GM12864 (cell line): ENCODE measurements at regions not wholly inside any gene's neighbourhood (a gene's known extent, or its start where the extent isn't known, plus 50 kb on each side); places are given as distances from the start of the nearest gene placed in this dataset.
"Not testable (repeated sequence)": the region's sequence is repeated elsewhere in the genome, so short reads cannot be mapped to it uniquely, and the experiment has no call there.

Experiments
- DNase-seq: peaks from one replicate; pipeline ENCODE4 v3.0.0-alpha.2; 2011; ENCODE audit warnings: low read depth
- H3K4me3 ChIP-seq: 2 replicates; pipeline ENCODE4 v1.5.1; 2011; ENCODE audit warnings: mild to moderate bottlenecking, low read depth, low read length, control low read depth
- CTCF ChIP-seq: IDR thresholded peaks from 2 replicates; pipeline ENCODE4 v1.5.1; 2011; ENCODE audit warnings: low read depth, mild to moderate bottlenecking, moderate library complexity, low read length, control low read depth, inconsistent platforms; ENCODE audit errors: missing control alignments

GRCh38 chr3:157589211-157589610 lies 86.0 kb upstream of the VEPH1 start:
- TF ChIP-seq CTCF, result no peak
- H3K4me3 ChIP-seq, result no peak overlapping the region
- no peak for DNase-seq

DNA sequence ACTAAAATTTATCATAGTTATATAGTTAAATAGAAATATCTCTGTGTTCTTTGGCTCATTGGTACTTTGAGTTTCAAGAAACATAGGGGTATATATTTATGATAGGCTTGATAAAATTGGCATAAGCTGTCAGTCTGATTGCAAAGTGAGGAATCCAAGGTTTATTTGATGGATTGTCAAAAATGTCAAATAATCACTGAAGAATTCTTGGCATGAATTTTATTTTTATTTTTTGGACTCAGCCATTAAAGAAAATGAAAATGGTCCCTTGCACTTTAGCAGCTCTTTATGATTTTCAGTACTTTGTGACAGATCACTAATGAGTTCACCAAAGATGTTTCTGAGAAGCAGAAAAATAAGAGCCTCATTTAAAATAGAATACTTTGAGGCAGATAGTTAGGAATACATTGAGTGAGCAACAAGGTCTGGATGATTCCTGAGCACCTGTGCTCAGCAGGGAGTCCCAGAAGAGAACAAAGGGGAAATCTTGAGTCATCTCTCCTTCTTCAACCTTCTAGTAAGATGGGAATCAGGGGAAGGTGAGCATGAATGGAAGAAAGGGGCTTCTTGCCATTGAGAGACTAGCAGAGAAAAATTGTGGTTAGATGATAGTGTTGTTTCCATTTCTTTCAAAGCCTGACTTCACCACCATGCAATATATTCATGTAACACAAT lies 85.3 kb upstream of the VEPH1 start:
- TF ChIP-seq CTCF, result no peak
- DNase-seq, result no peak

DNA sequence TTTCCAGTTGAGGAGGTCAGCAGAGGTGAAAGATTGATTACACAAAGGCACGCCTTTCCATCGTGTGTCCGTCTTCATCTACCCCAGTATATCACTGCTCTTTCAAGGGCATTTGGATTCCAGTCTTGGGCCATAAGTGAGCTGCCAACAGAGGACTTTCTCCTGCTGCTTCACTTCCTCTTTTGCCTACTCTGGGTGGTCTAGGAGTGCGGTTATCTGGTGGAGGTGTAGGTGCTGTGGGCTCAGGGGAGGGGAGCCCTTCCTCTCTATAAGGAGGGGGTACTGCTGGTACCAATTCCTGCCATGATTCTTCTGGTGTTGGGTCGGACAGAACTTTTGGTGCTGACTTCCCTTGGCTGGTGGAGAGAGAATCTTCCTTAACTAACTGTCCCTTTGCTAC lies 83.1 kb upstream of the VEPH1 start:
- H3K4me3 ChIP-seq, result no peak overlapping the region
- no peak for TF ChIP-seq CTCF
- no peak for DNase-seq

More for the DNA sequence above, 85.3 kb upstream of the VEPH1 start:
- H3K4me3 ChIP-seq, result no peak overlapping the region

DNA sequence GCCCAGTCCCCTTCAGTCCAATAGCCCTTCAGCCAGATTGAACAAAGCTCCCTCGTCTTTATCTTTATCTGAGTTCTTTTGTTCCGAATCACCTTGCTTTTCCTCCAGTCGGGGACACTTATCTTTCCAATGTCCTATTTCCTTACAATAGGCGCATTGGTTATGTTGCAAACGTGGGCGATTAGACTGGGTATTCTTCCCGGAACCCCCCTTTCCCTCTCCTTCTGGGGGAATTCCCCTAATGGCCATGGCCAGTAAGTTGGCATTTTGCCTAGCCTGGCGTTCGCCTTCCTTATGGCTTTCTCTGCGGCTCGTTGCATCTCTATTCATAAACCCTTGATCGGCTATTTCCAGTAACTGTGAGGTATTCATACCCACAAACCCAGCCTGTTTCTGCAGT lies 82.2 kb upstream of the VEPH1 start:
- no peak for TF ChIP-seq CTCF
- DNase-seq, result no peak
- H3K4me3 ChIP-seq, result no peak overlapping the region

DNA sequence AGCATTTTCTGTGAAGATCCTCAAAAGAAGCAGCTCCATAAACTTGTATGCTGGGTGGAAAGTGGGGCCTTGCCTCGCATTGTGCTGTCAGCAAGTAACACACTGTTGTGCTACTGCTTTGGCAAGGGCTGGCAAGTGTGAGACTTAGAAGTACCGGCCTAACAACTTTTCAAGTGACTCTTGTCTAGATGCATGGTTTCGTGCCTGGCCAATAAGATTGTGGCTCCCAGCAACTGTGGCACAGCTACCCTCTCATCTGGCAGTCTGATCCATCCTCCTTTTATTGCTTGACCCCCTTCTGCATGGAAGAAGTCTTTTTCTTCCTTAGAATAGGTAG lies 79.4 kb upstream of the VEPH1 start:
- H3K4me3 ChIP-seq, result no peak overlapping the region
- TF ChIP-seq CTCF, result no peak
- DNase-seq, result no peak

DNA sequence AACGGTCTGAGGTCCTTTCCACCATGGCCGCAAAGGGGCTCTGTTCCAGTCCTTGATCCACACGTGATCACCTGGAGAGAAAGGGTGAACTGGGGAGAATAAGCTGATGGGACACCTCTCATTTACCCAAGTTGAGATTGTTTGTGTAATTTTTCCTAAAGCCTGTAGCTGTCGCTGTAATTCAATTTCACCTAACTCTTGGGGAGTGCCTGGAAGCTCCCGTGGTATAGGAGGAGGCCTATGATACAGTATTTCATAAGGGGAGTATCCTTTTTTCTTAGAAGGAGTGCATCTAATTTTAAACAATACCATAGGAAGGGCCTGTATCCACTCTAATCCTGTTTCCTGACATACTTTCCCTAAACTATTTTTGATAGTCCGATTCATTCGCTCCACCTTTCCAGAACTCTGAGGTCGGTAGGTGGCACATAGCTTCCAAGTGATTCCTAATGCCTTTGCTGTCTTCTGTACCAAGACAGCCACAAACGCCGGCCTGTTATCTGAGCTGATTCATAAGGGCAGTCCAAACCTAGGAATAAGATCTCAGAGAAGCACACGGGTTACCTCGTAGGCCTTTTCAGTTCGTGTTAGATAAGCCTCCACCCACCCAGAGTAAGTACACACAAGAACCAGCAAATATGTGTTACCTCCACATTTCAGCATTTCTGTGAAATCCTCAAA lies 78.9 kb upstream of the VEPH1 start:
- H3K4me3 ChIP-seq, DNase-seq: not testable (repeated sequence)

DNA sequence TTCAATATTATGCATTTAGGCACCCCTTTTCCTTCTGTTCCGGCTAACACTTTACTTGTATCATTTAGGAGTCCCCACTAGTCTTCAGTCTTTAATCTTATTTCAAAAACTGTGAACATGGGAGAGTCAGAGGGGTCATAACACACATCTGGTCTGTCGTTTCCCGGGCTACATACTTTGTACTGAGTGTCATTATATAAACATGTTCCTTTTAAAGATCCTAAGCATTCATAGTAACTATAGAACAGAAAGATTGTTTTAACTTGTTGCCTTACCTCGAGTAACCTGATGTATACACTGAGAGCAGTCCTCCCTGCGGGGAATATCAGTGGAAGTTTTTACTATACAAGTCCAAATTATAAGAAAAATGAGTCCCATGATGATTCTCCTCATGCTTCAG lies 78.2 kb upstream of the VEPH1 start:
- DNase-seq, result no peak
- H3K4me3 ChIP-seq, result no peak overlapping the region
- no peak for TF ChIP-seq CTCF
